Neural cell (in vitro differentiated cells): ENCODE measurements at regions not wholly inside any gene's neighbourhood (a gene's known extent, or its start where the extent isn't known, plus 50 kb on each side); places are given as distances from the start of the nearest gene placed in this dataset.

Experiments
- EP300 ChIP-seq: fragments of 450-650 bp; conservative IDR thresholded peaks from 2 replicates; pipeline ENCODE4 v1.6.1; 2014; ENCODE audit warnings: antibody characterized with exemption, mild to moderate bottlenecking, moderate library complexity; ENCODE audit not compliant: poor library complexity, severe bottlenecking
- EZH2 ChIP-seq: fragments of 200-600, 300-800 bp; shearing (Covaris generic), sonication (generic); IDR thresholded peaks from 2 replicates; pipeline ENCODE4 v1.6.1; 2014; ENCODE audit warnings: antibody characterized with exemption, low read length, borderline replicate concordance, mild to moderate bottlenecking; ENCODE audit not compliant: insufficient read depth, poor library complexity, severe bottlenecking
- POLR2AphosphoS5 ChIP-seq: IDR thresholded peaks from 2 replicates; pipeline ENCODE4 v1.6.1; 2012
- SMC3 ChIP-seq: fragments of 450-650 bp; conservative IDR thresholded peaks from 2 replicates; pipeline ENCODE4 v1.6.1; 2014; ENCODE audit warnings: antibody characterized with exemption, mild to moderate bottlenecking, moderate library complexity; ENCODE audit not compliant: poor library complexity
- TAF1 ChIP-seq: IDR thresholded peaks from 2 replicates; pipeline ENCODE4 v1.6.1; 2012; ENCODE audit warnings: low read depth
- TF ChIP-seq, protein P1 (sequence below): fragments of 450-650 bp; IDR thresholded peaks from 2 replicates; pipeline ENCODE4 v1.5.1; 2014; ENCODE audit warnings: antibody characterized with exemption, mild to moderate bottlenecking, moderate library complexity; ENCODE audit not compliant: poor library complexity, severe bottlenecking
- TF ChIP-seq, protein P2 (sequence below): IDR thresholded peaks from 2 replicates; pipeline ENCODE4 v1.6.1; 2012; ENCODE audit warnings: borderline replicate concordance

DNA sequence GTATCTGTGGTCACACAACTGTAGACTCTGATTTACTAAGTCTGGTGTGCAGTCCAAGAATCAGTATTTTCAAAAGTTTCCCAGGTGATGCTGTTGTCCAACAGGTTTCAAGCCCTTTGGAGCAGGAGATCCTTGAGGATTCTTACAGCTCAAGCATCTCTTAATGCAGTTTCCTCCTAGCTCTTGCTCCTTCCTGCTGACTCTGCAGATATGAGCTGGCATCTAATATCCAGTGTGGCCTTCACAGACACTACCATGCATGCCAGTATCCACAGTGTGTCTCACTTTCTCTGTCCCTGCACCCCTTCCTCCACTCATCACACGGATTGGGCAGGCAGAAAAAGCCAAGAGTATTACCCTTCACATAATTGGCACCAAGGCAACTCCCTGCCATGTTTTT lies 182.2 kb upstream of the TNC start:
- TF ChIP-seq, protein P1, sequence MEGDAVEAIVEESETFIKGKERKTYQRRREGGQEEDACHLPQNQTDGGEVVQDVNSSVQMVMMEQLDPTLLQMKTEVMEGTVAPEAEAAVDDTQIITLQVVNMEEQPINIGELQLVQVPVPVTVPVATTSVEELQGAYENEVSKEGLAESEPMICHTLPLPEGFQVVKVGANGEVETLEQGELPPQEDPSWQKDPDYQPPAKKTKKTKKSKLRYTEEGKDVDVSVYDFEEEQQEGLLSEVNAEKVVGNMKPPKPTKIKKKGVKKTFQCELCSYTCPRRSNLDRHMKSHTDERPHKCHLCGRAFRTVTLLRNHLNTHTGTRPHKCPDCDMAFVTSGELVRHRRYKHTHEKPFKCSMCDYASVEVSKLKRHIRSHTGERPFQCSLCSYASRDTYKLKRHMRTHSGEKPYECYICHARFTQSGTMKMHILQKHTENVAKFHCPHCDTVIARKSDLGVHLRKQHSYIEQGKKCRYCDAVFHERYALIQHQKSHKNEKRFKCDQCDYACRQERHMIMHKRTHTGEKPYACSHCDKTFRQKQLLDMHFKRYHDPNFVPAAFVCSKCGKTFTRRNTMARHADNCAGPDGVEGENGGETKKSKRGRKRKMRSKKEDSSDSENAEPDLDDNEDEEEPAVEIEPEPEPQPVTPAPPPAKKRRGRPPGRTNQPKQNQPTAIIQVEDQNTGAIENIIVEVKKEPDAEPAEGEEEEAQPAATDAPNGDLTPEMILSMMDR, result no peak
- TF ChIP-seq EP300 (no peak), POLR2AphosphoS5 (no peak), SMC3 (no peak), TAF1 (no peak), EZH2 (no peak)
- TF ChIP-seq, protein P2, sequence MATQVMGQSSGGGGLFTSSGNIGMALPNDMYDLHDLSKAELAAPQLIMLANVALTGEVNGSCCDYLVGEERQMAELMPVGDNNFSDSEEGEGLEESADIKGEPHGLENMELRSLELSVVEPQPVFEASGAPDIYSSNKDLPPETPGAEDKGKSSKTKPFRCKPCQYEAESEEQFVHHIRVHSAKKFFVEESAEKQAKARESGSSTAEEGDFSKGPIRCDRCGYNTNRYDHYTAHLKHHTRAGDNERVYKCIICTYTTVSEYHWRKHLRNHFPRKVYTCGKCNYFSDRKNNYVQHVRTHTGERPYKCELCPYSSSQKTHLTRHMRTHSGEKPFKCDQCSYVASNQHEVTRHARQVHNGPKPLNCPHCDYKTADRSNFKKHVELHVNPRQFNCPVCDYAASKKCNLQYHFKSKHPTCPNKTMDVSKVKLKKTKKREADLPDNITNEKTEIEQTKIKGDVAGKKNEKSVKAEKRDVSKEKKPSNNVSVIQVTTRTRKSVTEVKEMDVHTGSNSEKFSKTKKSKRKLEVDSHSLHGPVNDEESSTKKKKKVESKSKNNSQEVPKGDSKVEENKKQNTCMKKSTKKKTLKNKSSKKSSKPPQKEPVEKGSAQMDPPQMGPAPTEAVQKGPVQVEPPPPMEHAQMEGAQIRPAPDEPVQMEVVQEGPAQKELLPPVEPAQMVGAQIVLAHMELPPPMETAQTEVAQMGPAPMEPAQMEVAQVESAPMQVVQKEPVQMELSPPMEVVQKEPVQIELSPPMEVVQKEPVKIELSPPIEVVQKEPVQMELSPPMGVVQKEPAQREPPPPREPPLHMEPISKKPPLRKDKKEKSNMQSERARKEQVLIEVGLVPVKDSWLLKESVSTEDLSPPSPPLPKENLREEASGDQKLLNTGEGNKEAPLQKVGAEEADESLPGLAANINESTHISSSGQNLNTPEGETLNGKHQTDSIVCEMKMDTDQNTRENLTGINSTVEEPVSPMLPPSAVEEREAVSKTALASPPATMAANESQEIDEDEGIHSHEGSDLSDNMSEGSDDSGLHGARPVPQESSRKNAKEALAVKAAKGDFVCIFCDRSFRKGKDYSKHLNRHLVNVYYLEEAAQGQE, result no peak
